Activated CD8-positive, alpha-beta memory T cell treated with anti-CD3 and anti-CD28 coated beads, Interleukin-2, amount 50 U/mL, for 1 hour (primary cell): ENCODE measurements at regions not wholly inside any gene's neighbourhood (a gene's known extent, or its start where the extent isn't known, plus 50 kb on each side); places are given as distances from the start of the nearest gene placed in this dataset.
"Not testable (repeated sequence)": the region's sequence is repeated elsewhere in the genome, so short reads cannot be mapped to it uniquely, and the experiment has no call there.

Source experiments
- DNase-seq: peaks from one replicate; pipeline ENCODE4 v3.0.0-alpha.2; 2020; ENCODE audit errors: extremely low read depth

GRCh38 chr2:145415151-145415550 lies 895.2 kb upstream of the ZEB2 start:
- no peak for DNase-seq

GRCh38 chr2:145413261-145414030 lies 893.5 kb upstream of the ZEB2 start:
- DNase-seq, result no peak

GRCh38 chr2:145412155-145412554 lies 892.2 kb upstream of the ZEB2 start:
- no peak for DNase-seq

- DNase-seq, result no peak
Observed at GRCh38 chr2:145411493-145411892, 891.6 kb upstream of the ZEB2 start.

- DNase-seq, result no peak
Observed at GRCh38 chr2:145410086-145410485, 890.2 kb upstream of the ZEB2 start.

- no peak for DNase-seq
Observed at GRCh38 chr2:145408980-145409379, 889.1 kb upstream of the ZEB2 start.

- no peak for DNase-seq
Observed at GRCh38 chr2:145404690-145405089, 884.8 kb upstream of the ZEB2 start.

GRCh38 chr2:145402706-145403277 lies 882.9 kb upstream of the ZEB2 start:
- DNase-seq, result no peak

- no peak for DNase-seq
Observed at GRCh38 chr2:145399131-145399530, 879.2 kb upstream of the ZEB2 start.

GRCh38 chr2:145394181-145394580 lies 874.3 kb upstream of the ZEB2 start:
- DNase-seq, result no peak

- no peak for DNase-seq
Observed at GRCh38 chr2:145386973-145387372, 867.1 kb upstream of the ZEB2 start.

- no peak for DNase-seq
Observed at GRCh38 chr2:145383961-145384360, 864.0 kb upstream of the ZEB2 start.

- no peak for DNase-seq
Observed at GRCh38 chr2:145380436-145381017, 860.6 kb upstream of the ZEB2 start.

GRCh38 chr2:145379934-145380333 lies 860.0 kb upstream of the ZEB2 start:
- no peak for DNase-seq

GRCh38 chr2:145374165-145374564 lies 854.2 kb upstream of the ZEB2 start:
- DNase-seq, result no peak

- not testable (repeated sequence) for DNase-seq
Observed at GRCh38 chr2:145367334-145367733, 847.4 kb upstream of the ZEB2 start.

- DNase-seq, result no peak
Observed at GRCh38 chr2:145366341-145366740, 846.4 kb upstream of the ZEB2 start.

GRCh38 chr2:145360129-145360790 lies 840.3 kb upstream of the ZEB2 start:
- DNase-seq, result no peak

- no peak for DNase-seq
Observed at GRCh38 chr2:145359561-145359960, 839.6 kb upstream of the ZEB2 start.

- DNase-seq, result no peak
Observed at GRCh38 chr2:145356056-145356455, 836.1 kb upstream of the ZEB2 start.

- DNase-seq, result no peak
Observed at GRCh38 chr2:145352484-145352883, 832.6 kb upstream of the ZEB2 start.

- DNase-seq, result no peak
Observed at GRCh38 chr2:145351864-145352425, 832.0 kb upstream of the ZEB2 start.
